B cell (primary cell): ENCODE measurements at regions not wholly inside any gene's neighbourhood (a gene's known extent, or its start where the extent isn't known, plus 50 kb on each side); places are given as distances from the start of the nearest gene placed in this dataset.

Source experiments
- ATAC-seq: fragments of 200-7000 bp; cut with Tn5 transposase; one replicate; pipeline ENCODE4 v1.10.0; 2021; ENCODE audit warnings: low read depth, mild to moderate bottlenecking, moderate number of reproducible peaks, moderate library complexity
- CTCF ChIA-PET: fragments of 350-600 bp; sonication (Branson Sonifier 250); formaldehyde crosslinking; loops from one replicate; lab custom pipeline; 2021; ENCODE audit warnings: antibody characterized with exemption, inconsistent platforms; lab: Charles Lee
- POLR2A ChIA-PET: fragments of 350-600 bp; sonication (Branson Sonifier 250); formaldehyde crosslinking; loops from one replicate; lab custom pipeline; 2021; ENCODE audit warnings: antibody characterized with exemption; lab: Charles Lee
- DNase-seq: peaks from one replicate; pipeline ENCODE4 v3.0.0; 2013
- H2AFZ ChIP-seq: 2 replicates; pipeline ENCODE4 v1.6.1; 2012; ENCODE audit warnings: mild to moderate bottlenecking, low read depth, low read length; ENCODE audit not compliant: insufficient read depth, poor library complexity, severe bottlenecking
- H3K27ac ChIP-seq, 2 donors: 1 replicate in 1 of 2; 2 replicates in 1 of 2; pipeline ENCODE4 v1.5.1; 2012 to 2013; ENCODE audit warnings: low read length in 2 of 2, mild to moderate bottlenecking in 2 of 2, moderate library complexity in 1 of 2
- H3K27me3 ChIP-seq, 4 experiments: fragments of 200-600 bp in 1 of 4; sonication (generic) in 1 of 4; replicated peaks in 1 of 4; 1 replicate in 2 of 4; 2 replicates in 2 of 4; pipeline versions ENCODE4 v1.6.1 to v1.7.0; 2013 to 2016; ENCODE audit warnings: low read length in 3 of 4, mild to moderate bottlenecking in 2 of 4, mixed read lengths in 1 of 4, moderate library complexity in 1 of 4; ENCODE audit not compliant: insufficient read depth in 4 of 4, control insufficient read depth in 3 of 4; ENCODE audit errors: control extremely low read depth in 1 of 4
- H3K36me3 ChIP-seq, 2 experiments: replicated peaks in 1 of 2; 1 replicate in 1 of 2; 2 replicates in 1 of 2; pipeline versions ENCODE4 v1.6.1 to v1.7.1; 2013; ENCODE audit warnings: low read length in 1 of 2; ENCODE audit not compliant: insufficient read depth in 2 of 2, control insufficient read depth in 1 of 2; ENCODE audit errors: control extremely low read depth in 1 of 2, extremely low read depth in 1 of 2
- H3K4me1 ChIP-seq, 2 donors: fragments of 200-600 bp in 1 of 2; sonication (generic) in 1 of 2; 1 replicate in 1 of 2; 2 replicates in 1 of 2; pipeline versions ENCODE4 v1.5.1 to v1.6.1; 2013 to 2017; ENCODE audit warnings: low read length in 2 of 2; ENCODE audit not compliant: control insufficient read depth in 2 of 2, insufficient read depth in 2 of 2
- H3K4me2 ChIP-seq: replicated peaks from 2 replicates; pipeline ENCODE3; 2012; ENCODE audit warnings: mild to moderate bottlenecking, low read depth, low read length; ENCODE audit not compliant: poor library complexity, severe bottlenecking
- H3K4me3 ChIP-seq, 5 experiments: fragments of 200-600 bp in 1 of 5; sonication (generic) in 1 of 5; 1 replicate in 3 of 5; 2 replicates in 2 of 5; pipeline versions ENCODE4 v1.5.1 to v1.7.0; 2011 to 2016; ENCODE audit warnings: low read length in 4 of 5, mild to moderate bottlenecking in 4 of 5, low read depth in 2 of 5, control low read depth in 1 of 5, moderate library complexity in 1 of 5; ENCODE audit not compliant: insufficient read depth in 1 of 5; ENCODE audit errors: control extremely low read depth in 1 of 5, extremely low read depth in 1 of 5
- H3K79me2 ChIP-seq: fragments of 200-600 bp; sonication (generic); one replicate; pipeline ENCODE4 v1.6.0; 2016; ENCODE audit warnings: low read length; ENCODE audit not compliant: control insufficient read depth, insufficient read depth
- H3K9ac ChIP-seq: fragments of 200-600 bp; sonication (generic); 2 replicates; pipeline ENCODE4 v1.6.1; 2017; ENCODE audit warnings: mild to moderate bottlenecking, low read length, moderate library complexity
- H3K9me3 ChIP-seq, 3 donors: one replicate each; pipeline versions ENCODE4 v1.6.1 to v1.7.1; 2013; ENCODE audit warnings: low read length in 2 of 3; ENCODE audit not compliant: control insufficient read depth in 2 of 3, insufficient read depth in 1 of 3; ENCODE audit errors: control extremely low read depth in 1 of 3
- H4K20me1 ChIP-seq: 2 replicates; pipeline ENCODE4 v1.6.0; 2012; ENCODE audit warnings: mild to moderate bottlenecking, low read length; ENCODE audit not compliant: insufficient read depth, control insufficient read depth, poor library complexity, severe bottlenecking
- H3K27ac Mint-ChIP-seq: one replicate; pipeline ENCODE4 v1.8.0; 2021; ENCODE audit warnings: mixed read lengths
- H3K27me3 Mint-ChIP-seq: one replicate; pipeline ENCODE4 v1.8.0; 2021; ENCODE audit warnings: mixed read lengths
- H3K4me1 Mint-ChIP-seq: one replicate; pipeline ENCODE4 v1.8.0; 2021; ENCODE audit warnings: mixed read lengths
- H3K4me3 Mint-ChIP-seq: one replicate; pipeline ENCODE4 v1.8.0; 2021; ENCODE audit warnings: mixed read lengths
- H3K9me3 Mint-ChIP-seq: one replicate; pipeline ENCODE4 v1.8.0; 2022; ENCODE audit warnings: mixed read lengths; ENCODE audit not compliant: insufficient read depth
- EZH2 ChIP-seq: IDR thresholded peaks from 2 replicates; pipeline ENCODE4 v1.6.1; 2012; ENCODE audit warnings: borderline replicate concordance, low read depth, mild to moderate bottlenecking, moderate library complexity, low read length; ENCODE audit not compliant: insufficient read depth, poor library complexity, severe bottlenecking
- WGBS: methylation state at CpG from one replicate; pipeline ENCODE4 v1.1.5; 2013; ENCODE audit warnings: missing lambda C conversion rate; ENCODE audit not compliant: insufficient coverage; 5-methylcytosine and 5-hydroxymethylcytosine counted together
- intact Hi-C: fragments of 100-400 bp; cut with micrococcal nuclease; formaldehyde crosslinking; loops from one replicate; pipeline ENCODE4 v1.10.0; 2022
- TF ChIP-seq, protein P1 (sequence below): fragments of 200-600 bp; IDR thresholded peaks from one replicate; pipeline ENCODE4 v1.8.0; 2022; ENCODE audit warnings: antibody characterized with exemption, mild to moderate bottlenecking

DNA sequence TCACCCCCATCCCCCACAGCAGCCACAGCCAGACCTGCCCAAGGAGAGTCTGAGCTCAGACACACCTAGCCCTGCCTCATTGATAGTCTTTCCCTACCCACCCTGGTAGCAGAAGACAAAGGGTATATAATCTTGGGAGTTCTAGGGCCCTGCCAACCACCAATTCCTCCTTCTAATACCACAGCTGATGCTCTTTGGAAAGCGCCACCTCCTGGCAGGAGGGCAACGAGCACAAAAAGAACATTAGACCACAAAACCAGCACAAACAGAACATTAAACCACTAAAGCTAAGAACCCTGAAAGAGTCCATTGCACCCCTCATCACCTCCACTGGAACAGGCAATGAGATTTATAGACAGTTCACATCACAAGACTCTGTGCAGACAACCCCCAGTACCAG is 195.8 kb upstream of the FUT9 start:
- ChIA-PET POLR2A (no interaction called here), CTCF (no interaction called here)
- Histone ChIP-seq H3K4me3 (no peak overlapping the region), H4K20me1 (no peaks in the 10 kb centered on the region), H3K79me2 (no peaks in the 10 kb centered on the region), H3K27ac (no peak overlapping the region), H3K27me3 (no peaks in the 10 kb centered on the region), H3K4me1 (no peaks in the 10 kb centered on the region), H3K4me2 (no peak overlapping the region), H3K9me3 (no peaks in the 10 kb centered on the region), H2AFZ (no peak overlapping the region), H3K36me3 (no peaks in the 10 kb centered on the region), H3K9ac (no peak overlapping the region)
- ATAC-seq (no peak), DNase-seq (no peak)
- H3K4me1 Mint-ChIP-seq: no peaks in the 10 kb centered on the region
- no peak overlapping the region for H3K4me3 Mint-ChIP-seq
- H3K9me3 Mint-ChIP-seq: peaks cover 4% of the 10 kb centered on the region
- no peak overlapping the region for H3K27ac Mint-ChIP-seq
- intact Hi-C loops: no loop called here
- H3K27me3 Mint-ChIP-seq: no peaks in the 10 kb centered on the region
- WGBS: 68% methylated on average over 2 of the region's 2 CpGs
- TF ChIP-seq, protein P1, sequence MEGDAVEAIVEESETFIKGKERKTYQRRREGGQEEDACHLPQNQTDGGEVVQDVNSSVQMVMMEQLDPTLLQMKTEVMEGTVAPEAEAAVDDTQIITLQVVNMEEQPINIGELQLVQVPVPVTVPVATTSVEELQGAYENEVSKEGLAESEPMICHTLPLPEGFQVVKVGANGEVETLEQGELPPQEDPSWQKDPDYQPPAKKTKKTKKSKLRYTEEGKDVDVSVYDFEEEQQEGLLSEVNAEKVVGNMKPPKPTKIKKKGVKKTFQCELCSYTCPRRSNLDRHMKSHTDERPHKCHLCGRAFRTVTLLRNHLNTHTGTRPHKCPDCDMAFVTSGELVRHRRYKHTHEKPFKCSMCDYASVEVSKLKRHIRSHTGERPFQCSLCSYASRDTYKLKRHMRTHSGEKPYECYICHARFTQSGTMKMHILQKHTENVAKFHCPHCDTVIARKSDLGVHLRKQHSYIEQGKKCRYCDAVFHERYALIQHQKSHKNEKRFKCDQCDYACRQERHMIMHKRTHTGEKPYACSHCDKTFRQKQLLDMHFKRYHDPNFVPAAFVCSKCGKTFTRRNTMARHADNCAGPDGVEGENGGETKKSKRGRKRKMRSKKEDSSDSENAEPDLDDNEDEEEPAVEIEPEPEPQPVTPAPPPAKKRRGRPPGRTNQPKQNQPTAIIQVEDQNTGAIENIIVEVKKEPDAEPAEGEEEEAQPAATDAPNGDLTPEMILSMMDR: no peak
- no peak for TF ChIP-seq EZH2

DNA sequence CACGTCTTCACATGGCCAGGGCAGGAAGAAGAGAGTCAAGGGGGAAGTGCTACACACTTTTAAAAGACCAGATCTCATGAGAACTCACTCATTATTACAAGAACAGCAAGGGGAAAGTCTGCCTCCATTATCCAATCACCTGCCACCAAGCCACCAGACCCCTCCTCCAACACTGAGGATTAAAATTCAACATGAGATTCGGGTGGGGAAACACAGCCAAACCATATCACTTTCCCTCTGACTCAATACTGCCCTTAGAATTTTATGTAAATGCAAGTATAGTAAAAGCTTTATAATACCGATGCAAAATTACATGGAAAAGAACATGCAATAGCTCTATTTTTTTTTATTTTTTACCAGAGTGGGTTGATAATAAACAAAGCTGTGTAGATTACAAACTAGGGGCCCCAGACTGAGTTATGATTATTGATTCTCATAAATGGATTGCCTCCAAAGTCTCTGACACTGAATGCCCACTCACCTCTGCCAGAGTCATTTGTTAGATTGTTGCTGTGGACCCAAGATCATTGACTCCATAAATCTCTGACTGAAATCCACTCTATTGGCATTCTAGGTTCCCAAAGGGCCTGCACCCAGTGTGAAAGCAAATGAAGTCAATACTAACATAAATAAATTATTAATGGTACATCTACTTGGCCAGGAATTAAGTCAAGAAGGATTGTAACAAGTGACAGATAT is 184.8 kb upstream of the FUT9 start:
- H3K9me3 ChIP-seq: no peaks in the 10 kb centered on the region
- no peak overlapping the region for H3K27ac ChIP-seq
- no peaks in the 10 kb centered on the region for H3K4me1 ChIP-seq
- no peak for ATAC-seq
- no peak for TF ChIP-seq EZH2
- TF ChIP-seq, protein P1: no peak
- Mint-ChIP-seq H3K4me3 (no peak overlapping the region), H3K4me1 (no peaks in the 10 kb centered on the region), H3K9me3 (no peaks in the 10 kb centered on the region), H3K27ac (no peak overlapping the region), H3K27me3 (no peaks in the 10 kb centered on the region)
- no peak overlapping the region for H3K9ac ChIP-seq
- WGBS: no CpG with 5 or more reads among the region's 3 CpGs
- POLR2A ChIA-PET: no interaction called here
- intact Hi-C loops: no loop called here
- no peak overlapping the region for H2AFZ ChIP-seq
- no peak overlapping the region for H3K4me3 ChIP-seq
- CTCF ChIA-PET: no interaction called here
- no peaks in the 10 kb centered on the region for H3K27me3 ChIP-seq
- no peak overlapping the region for H3K4me2 ChIP-seq
- no peaks in the 10 kb centered on the region for H3K36me3 ChIP-seq
- H4K20me1 ChIP-seq: no peaks in the 10 kb centered on the region
- DNase-seq: no peak
- H3K79me2 ChIP-seq: no peaks in the 10 kb centered on the region
